ENCODE measurements at regions not wholly inside any gene's neighbourhood (a gene's known extent, or its start where the extent isn't known, plus 50 kb on each side); places are given as distances from the start of the nearest gene placed in this dataset.

- Mint-ChIP-seq H3K9me3 (peaks cover under 1% of the 10 kb centered on the region), H3K27ac (no peak overlapping the region), H3K36me3 (peaks cover 12% of the 10 kb centered on the region), H3K27me3 (peaks cover 4% of the 10 kb centered on the region), H3K4me3 (no peak overlapping the region), H3K4me1 (peaks cover 3% of the 10 kb centered on the region)
- DNase-seq: no peak
These were observed 518.5 kb downstream of the FGF9 start for GRCh38 chr13:22189176-22190048.

- Mint-ChIP-seq H3K36me3 (peaks cover 6% of the 10 kb centered on the region), H3K9me3 (no peaks in the 10 kb centered on the region), H3K4me3 (no peak overlapping the region), H3K27ac (no peak overlapping the region), H3K4me1 (no peaks in the 10 kb centered on the region), H3K27me3 (peaks cover 4% of the 10 kb centered on the region)
- DNase-seq: no peak
These were observed 522.2 kb downstream of the FGF9 start for GRCh38 chr13:22193070-22193469.

- Mint-ChIP-seq H3K27me3 (peaks cover 4% of the 10 kb centered on the region), H3K4me3 (no peak overlapping the region), H3K27ac (no peak overlapping the region), H3K36me3 (peaks cover 6% of the 10 kb centered on the region), H3K9me3 (no peaks in the 10 kb centered on the region), H3K4me1 (no peaks in the 10 kb centered on the region)
- no peak for DNase-seq
These were observed 523.4 kb downstream of the FGF9 start for GRCh38 chr13:22194106-22194805.

GRCh38 chr13:22195726-22196125 is 524.9 kb downstream of the FGF9 start:
- no peaks in the 10 kb centered on the region for H3K4me1 Mint-ChIP-seq
- H3K27ac Mint-ChIP-seq: no peak overlapping the region
- no peaks in the 10 kb centered on the region for H3K9me3 Mint-ChIP-seq
- H3K27me3 Mint-ChIP-seq: no peaks in the 10 kb centered on the region
- H3K4me3 Mint-ChIP-seq: no peak overlapping the region
- peaks cover 6% of the 10 kb centered on the region for H3K36me3 Mint-ChIP-seq
- no peak for DNase-seq

GRCh38 chr13:22196777-22197176 is 525.9 kb downstream of the FGF9 start:
- no peak for DNase-seq
- Mint-ChIP-seq H3K4me3 (no peak overlapping the region), H3K36me3 (peaks cover 6% of the 10 kb centered on the region), H3K27ac (no peak overlapping the region), H3K9me3 (no peaks in the 10 kb centered on the region), H3K4me1 (no peaks in the 10 kb centered on the region), H3K27me3 (no peaks in the 10 kb centered on the region)

- no peak overlapping the region for H3K4me3 Mint-ChIP-seq
- H3K9me3 Mint-ChIP-seq: no peaks in the 10 kb centered on the region
- DNase-seq: no peak
- H3K27ac Mint-ChIP-seq: no peak overlapping the region
- peaks cover 6% of the 10 kb centered on the region for H3K36me3 Mint-ChIP-seq
- H3K27me3 Mint-ChIP-seq: no peaks in the 10 kb centered on the region
- no peaks in the 10 kb centered on the region for H3K4me1 Mint-ChIP-seq
These were observed 527.1 kb downstream of the FGF9 start for GRCh38 chr13:22198001-22198400.

GRCh38 chr13:22198641-22199217 is 527.9 kb downstream of the FGF9 start:
- no peak for DNase-seq
- no peaks in the 10 kb centered on the region for H3K4me1 Mint-ChIP-seq
- no peaks in the 10 kb centered on the region for H3K27me3 Mint-ChIP-seq
- no peak overlapping the region for H3K27ac Mint-ChIP-seq
- H3K4me3 Mint-ChIP-seq: no peak overlapping the region
- no peaks in the 10 kb centered on the region for H3K9me3 Mint-ChIP-seq
- H3K36me3 Mint-ChIP-seq: peaks cover 3% of the 10 kb centered on the region

GRCh38 chr13:22200440-22200839 is 529.6 kb downstream of the FGF9 start:
- Mint-ChIP-seq H3K9me3 (no peaks in the 10 kb centered on the region), H3K4me1 (no peaks in the 10 kb centered on the region), H3K4me3 (no peak overlapping the region), H3K27ac (no peak overlapping the region), H3K27me3 (no peaks in the 10 kb centered on the region), H3K36me3 (peaks cover 1% of the 10 kb centered on the region)
- no peak for DNase-seq

GRCh38 chr13:22201375-22201925 is 530.6 kb downstream of the FGF9 start:
- Mint-ChIP-seq H3K36me3 (peaks cover 1% of the 10 kb centered on the region), H3K4me3 (no peak overlapping the region), H3K9me3 (no peaks in the 10 kb centered on the region), H3K4me1 (no peaks in the 10 kb centered on the region), H3K27ac (no peak overlapping the region), H3K27me3 (no peaks in the 10 kb centered on the region)
- no peak for DNase-seq

GRCh38 chr13:22210134-22210930 is 539.5 kb downstream of the FGF9 start:
- no peak overlapping the region for H3K27ac Mint-ChIP-seq
- peaks cover 11% of the 10 kb centered on the region for H3K4me1 Mint-ChIP-seq
- no peaks in the 10 kb centered on the region for H3K9me3 Mint-ChIP-seq
- H3K36me3 Mint-ChIP-seq: no peaks in the 10 kb centered on the region
- DNase-seq: no peak
- H3K27me3 Mint-ChIP-seq: no peaks in the 10 kb centered on the region
- no peak overlapping the region for H3K4me3 Mint-ChIP-seq

- no peak for DNase-seq
- Mint-ChIP-seq H3K36me3 (no peaks in the 10 kb centered on the region), H3K27ac (no peak overlapping the region), H3K4me1 (peaks cover 15% of the 10 kb centered on the region), H3K9me3 (no peaks in the 10 kb centered on the region), H3K27me3 (no peaks in the 10 kb centered on the region), H3K4me3 (no peak overlapping the region)
These were observed 541.0 kb downstream of the FGF9 start for GRCh38 chr13:22211876-22212275.

- Mint-ChIP-seq H3K9me3 (no peaks in the 10 kb centered on the region), H3K4me3 (no peak overlapping the region), H3K36me3 (no peaks in the 10 kb centered on the region), H3K27me3 (no peaks in the 10 kb centered on the region), H3K4me1 (peaks cover 17% of the 10 kb centered on the region), H3K27ac (peak overlapping the region; percentile 44)
- DNase-seq: no peak
These were observed 541.7 kb downstream of the FGF9 start for GRCh38 chr13:22212576-22212975.

GRCh38 chr13:22214184-22214583 is 543.3 kb downstream of the FGF9 start:
- no peak for DNase-seq

GRCh38 chr13:22218797-22219196 is 547.9 kb downstream of the FGF9 start:
- no peak overlapping the region for H3K27ac Mint-ChIP-seq
- H3K36me3 Mint-ChIP-seq: no peaks in the 10 kb centered on the region
- DNase-seq: no peak
- no peaks in the 10 kb centered on the region for H3K27me3 Mint-ChIP-seq
- H3K4me3 Mint-ChIP-seq: no peak overlapping the region
- peaks cover 24% of the 10 kb centered on the region for H3K4me1 Mint-ChIP-seq
- no peaks in the 10 kb centered on the region for H3K9me3 Mint-ChIP-seq

More at GRCh38 chr13:22214184-22214583, 543.3 kb downstream of the FGF9 start:
- H3K27me3 Mint-ChIP-seq: no peaks in the 10 kb centered on the region
- no peaks in the 10 kb centered on the region for H3K9me3 Mint-ChIP-seq
- peaks cover 28% of the 10 kb centered on the region for H3K4me1 Mint-ChIP-seq
- H3K4me3 Mint-ChIP-seq: no peak overlapping the region
- H3K27ac Mint-ChIP-seq: no peak overlapping the region
- no peaks in the 10 kb centered on the region for H3K36me3 Mint-ChIP-seq

Data from activated naive CD8-positive, alpha-beta T cell treated with anti-CD3 and anti-CD28 coated beads for 36 hours (primary cell).